GM10266 (cell line): ENCODE measurements at regions not wholly inside any gene's neighbourhood (a gene's known extent, or its start where the extent isn't known, plus 50 kb on each side); places are given as distances from the start of the nearest gene placed in this dataset.

ENCODE experiments used
- DNase-seq: peaks from one replicate; pipeline ENCODE4 v3.0.0; 2012; ENCODE audit errors: extremely low spot score
- TF ChIP-seq, protein P1 (sequence below): IDR thresholded peaks from 2 replicates; pipeline ENCODE4 v1.5.1; 2012; ENCODE audit warnings: mild to moderate bottlenecking, low read depth; ENCODE audit not compliant: control insufficient read depth, insufficient read depth; ENCODE audit errors: missing control alignments

DNA sequence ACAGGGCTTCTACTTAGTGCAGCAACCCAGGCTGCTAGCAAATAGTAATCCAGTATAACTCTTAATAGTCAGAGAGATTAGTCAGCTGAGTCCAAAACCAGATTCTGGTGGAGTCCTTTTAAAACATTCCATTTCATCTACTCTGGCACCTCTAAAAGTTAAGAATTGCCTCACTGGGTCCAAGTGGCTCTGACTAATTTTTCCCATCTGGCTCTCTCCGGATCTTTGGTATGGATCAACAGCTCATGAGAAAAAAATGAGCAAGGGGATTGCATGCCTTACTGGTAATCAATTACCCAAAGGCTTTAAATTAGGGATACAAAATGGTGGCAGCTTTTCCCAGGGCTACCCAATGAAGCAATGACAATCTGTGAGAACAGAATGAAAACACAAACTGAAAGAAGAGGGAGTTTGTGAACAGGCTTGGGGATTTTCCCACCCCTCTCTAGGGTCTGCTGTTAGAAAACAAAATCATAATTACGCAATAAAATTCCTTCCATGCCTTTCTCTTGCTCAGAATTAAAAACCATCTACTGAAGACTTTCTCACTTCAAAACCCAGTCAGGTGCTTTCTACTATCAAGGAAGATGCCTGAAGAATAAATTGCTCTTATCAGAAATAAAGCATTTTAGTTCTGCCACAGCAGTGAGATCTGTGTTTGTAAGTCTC is 84.6 kb upstream of the PMFBP1 start:
- no peak for DNase-seq
- TF ChIP-seq, protein P1, sequence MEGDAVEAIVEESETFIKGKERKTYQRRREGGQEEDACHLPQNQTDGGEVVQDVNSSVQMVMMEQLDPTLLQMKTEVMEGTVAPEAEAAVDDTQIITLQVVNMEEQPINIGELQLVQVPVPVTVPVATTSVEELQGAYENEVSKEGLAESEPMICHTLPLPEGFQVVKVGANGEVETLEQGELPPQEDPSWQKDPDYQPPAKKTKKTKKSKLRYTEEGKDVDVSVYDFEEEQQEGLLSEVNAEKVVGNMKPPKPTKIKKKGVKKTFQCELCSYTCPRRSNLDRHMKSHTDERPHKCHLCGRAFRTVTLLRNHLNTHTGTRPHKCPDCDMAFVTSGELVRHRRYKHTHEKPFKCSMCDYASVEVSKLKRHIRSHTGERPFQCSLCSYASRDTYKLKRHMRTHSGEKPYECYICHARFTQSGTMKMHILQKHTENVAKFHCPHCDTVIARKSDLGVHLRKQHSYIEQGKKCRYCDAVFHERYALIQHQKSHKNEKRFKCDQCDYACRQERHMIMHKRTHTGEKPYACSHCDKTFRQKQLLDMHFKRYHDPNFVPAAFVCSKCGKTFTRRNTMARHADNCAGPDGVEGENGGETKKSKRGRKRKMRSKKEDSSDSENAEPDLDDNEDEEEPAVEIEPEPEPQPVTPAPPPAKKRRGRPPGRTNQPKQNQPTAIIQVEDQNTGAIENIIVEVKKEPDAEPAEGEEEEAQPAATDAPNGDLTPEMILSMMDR = no peak

DNA sequence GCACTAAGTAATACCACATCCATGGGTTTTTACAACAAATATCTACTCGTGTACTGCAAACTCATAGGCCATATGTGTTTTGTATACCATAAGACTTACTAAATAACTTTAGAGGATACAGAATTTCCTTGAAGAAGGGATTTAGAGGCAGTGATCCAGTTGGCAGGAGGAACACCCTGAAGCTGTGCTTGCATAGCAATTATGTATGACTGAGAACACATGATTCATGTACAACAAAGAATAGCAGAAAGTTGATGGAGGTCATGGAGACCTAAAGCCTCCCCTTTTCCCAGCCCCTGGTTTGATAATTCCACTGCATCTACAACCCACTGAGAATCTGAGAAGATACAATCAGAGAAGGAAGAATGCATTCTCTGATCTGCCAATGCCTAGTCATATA is 83.8 kb upstream of the PMFBP1 start:
- DNase-seq = no peak
- TF ChIP-seq, protein P1 = no peak

DNA sequence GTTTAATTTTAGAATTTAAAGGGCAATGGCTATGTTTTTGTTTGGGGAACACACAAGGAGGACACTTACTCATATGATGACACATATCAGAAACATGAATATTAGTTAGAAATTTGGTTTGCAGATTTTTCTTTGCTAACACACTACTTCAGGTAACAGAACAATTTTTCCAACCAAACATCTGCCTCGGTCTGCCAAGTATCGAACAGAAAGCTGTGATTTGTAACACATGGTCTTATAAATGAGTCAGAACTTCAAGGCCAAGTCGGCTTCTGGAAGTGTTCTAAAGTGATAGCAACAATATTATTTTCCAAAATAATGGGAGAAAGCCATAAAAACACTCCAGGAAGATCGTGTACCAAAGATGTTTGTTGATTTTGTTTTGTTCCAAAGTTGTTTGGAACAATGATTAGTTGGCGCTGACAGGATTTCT is 75.9 kb upstream of the PMFBP1 start:
- TF ChIP-seq, protein P1 = no peak
- no peak for DNase-seq

DNA sequence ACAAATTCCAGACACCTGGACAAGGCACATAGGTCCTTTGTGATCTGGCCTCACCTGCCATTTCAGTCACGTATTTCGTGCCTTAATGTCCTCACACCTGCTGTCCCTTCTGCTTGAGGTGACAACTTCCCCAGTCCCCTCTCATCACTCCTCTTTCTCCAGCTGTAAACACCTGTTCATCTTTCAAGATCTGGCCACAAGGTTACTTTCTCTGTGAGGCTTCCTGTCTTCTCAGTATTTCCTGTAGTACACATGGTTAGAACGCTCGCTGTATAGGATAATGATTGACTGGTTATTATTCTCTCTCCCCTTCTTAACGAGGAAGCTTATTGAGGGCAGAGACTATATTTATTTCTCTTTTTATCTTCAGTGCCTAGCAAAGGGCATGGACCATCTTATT is 74.5 kb upstream of the PMFBP1 start:
- DNase-seq = no peak
- TF ChIP-seq, protein P1 = no peak

DNA sequence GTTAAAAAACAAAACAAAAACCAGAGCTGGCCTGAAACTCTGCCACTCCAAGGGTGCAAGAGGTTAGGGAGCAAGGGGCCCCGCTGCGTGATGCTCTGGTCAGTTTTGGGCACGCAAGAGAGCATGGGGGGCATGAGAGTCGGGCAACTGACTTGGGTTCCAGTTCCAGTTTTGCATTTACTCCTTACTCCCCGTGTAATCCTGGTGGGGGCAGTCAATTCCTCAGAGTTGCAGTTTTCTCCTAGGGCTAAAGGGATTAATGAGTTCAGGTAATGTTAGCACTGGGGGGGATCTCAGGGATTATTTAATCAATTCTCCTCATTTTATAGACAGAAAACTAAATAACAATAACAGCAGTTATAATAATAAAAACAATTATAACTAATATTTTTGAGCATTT is 72.9 kb upstream of the PMFBP1 start:
- DNase-seq = no peak
- TF ChIP-seq, protein P1 = no peak

DNA sequence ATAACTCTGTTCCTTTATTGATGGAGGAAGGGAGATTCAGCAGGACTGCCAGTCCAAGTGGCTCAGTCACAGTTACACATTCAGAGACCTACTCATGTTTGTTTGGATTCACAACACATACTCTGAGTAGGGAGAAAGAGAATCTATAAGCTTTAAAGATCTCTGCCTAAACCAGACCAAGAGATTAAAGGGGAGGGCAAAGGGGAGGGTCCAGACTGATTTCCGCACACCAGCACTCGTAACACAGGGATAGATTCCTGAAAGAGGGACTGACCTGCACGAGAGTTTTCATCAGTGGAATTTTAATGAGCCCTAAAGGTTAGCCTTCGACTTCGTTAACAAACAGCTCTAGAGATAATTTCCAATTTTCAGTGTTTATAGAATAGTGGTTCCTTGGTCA is 71.7 kb upstream of the PMFBP1 start:
- TF ChIP-seq, protein P1 = no peak
- no peak for DNase-seq

DNA sequence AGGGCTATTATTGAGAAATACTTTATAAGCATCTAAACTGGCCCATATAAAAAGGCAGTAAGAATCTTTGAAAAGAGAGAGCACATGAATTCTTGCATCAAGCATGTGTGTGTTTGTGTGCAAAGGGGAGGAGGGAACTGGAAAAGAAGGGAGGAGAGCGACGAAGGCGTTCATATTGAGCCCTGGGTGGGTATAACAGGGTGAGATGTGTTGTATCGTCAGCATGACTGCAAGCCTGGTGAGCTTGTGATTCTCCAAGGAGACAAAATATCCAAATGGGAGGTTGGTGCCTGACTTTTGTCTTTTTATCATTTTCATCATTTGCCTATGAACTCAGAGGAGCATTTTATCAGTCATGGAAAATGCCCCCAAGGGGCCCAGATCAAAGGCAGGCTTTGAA is 70.8 kb upstream of the PMFBP1 start:
- TF ChIP-seq, protein P1 = no peak
- no peak for DNase-seq
